ENCODE measurements at regions not wholly inside any gene's neighbourhood (a gene's known extent, or its start where the extent isn't known, plus 50 kb on each side); places are given as distances from the start of the nearest gene placed in this dataset.

- no peak for DNase-seq (ENCODE audit: low read depth)
These were observed 60.0 kb upstream of the FZD10 start for GRCh38 chr12:130102266-130102665.

- no peak for DNase-seq (ENCODE audit: low read depth)
These were observed 57.6 kb upstream of the FZD10 start for GRCh38 chr12:130104571-130105106.

DNA sequence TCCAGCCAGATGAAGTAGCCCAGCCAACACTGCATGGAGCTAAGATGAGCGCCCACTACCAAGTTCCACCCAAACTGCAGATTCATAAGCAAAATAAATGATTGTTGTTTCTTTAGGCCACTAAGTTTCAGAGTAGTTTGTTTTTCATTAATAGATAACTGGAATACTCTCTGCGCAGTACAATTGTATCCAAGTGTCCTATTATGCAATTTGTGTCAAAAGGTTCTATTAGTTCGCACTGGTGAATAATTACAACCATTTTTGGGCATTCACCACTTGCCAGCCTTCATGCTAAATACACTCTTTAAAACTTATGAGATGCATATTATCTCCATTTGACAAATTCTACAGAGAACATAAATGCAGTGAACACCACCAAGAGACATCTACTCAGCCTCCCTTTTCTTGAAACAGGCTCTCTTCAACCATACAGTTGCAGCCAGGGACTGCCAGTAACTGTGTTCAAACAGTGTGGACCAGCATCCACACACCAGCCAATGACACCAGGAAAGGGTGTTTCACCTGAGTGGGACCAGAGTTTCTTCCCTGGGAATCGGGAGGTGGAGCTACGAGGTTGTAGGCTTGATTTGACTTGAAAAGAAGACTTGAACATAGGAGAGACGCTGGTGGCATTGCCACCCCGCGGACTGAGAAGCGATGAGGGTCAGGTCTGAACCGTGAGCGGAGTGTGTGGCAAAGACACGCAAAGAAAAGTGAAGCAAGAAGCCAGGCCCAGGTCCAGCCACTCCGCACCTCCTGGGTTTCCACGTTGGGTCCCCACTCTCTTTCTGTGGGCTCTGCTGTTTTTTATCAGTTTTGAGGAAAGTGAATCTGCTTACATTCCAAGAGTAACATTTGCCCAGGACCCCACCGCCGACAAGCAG is 53.0 kb upstream of the FZD10 start:
- DNase-seq (ENCODE audit: low read depth), result no peak

GRCh38 chr12:130110914-130111313 is 51.4 kb upstream of the FZD10 start:
- DNase-seq (ENCODE audit: low read depth), result no peak

DNA sequence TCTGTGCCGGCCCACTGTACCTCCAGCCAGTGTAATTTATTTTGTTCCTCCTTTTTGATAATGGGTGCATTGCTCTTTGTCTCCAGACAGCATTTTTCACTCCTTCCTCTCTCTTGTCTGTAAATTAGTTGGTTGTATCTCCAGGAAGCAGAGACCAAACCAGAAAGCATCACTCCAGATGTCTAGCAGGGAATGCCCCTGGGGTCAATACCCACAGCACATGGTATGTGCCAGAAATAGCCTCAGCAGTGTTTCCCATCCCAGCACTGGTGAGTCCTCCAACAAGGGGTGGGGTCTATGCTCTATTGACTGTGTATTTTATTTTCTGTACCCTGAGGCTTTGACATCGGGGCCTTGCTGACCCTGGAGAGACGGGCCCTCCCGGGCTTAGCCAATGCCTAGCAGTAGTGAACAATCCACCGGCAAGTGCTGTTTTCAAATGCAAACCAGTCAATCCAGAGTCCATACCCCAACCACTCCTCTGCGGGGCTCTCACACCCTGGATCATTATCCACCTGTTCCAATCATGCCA is 50.2 kb upstream of the FZD10 start:
- DNase-seq (ENCODE audit: low read depth), result no peak

All from iris pigment epithelial cell (primary cell).